NT2/D1 (cell line): ENCODE measurements at regions not wholly inside any gene's neighbourhood (a gene's known extent, or its start where the extent isn't known, plus 50 kb on each side); places are given as distances from the start of the nearest gene placed in this dataset.

ENCODE experiments used
- SUZ12 ChIP-seq: IDR thresholded peaks from 2 replicates; pipeline ENCODE4 v1.6.1; 2011; ENCODE audit not compliant: insufficient read length, insufficient read depth; ENCODE audit errors: extremely low read depth
- ZNF274 ChIP-seq: IDR thresholded peaks from 2 replicates; pipeline ENCODE4 v1.6.1; 2011; ENCODE audit warnings: mild to moderate bottlenecking, low read depth, low read length

DNA sequence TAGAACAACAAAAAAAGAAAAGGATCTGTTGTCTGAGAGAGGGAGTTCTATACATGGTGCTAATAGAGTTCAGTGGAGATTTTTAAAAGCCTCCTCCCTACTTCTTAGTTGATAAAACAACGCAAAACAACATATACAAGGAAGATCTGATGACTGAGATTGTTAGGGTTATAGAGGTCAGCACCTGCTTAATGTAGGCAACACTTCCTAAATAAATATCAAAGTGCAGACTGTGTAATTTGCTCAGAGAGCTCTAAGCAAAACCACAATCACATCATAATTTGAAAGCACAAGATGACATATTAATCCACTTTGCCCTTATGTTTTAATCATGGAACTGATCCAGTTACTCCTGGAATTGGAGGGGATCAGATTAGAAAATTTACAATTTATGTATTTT is 474.5 kb downstream of the PRR16 start:
- TF ChIP-seq ZNF274 (no peak), SUZ12 (no peak)
